Prostate gland (tissue), 2 donors: ENCODE measurements at regions not wholly inside any gene's neighbourhood (a gene's known extent, or its start where the extent isn't known, plus 50 kb on each side); places are given as distances from the start of the nearest gene placed in this dataset.

Source experiments
- POLR2A ChIP-seq: fragments of 450-650 bp; IDR thresholded peaks from one replicate; pipeline ENCODE4 v1.6.1; 2016; ENCODE audit warnings: antibody characterized with exemption, mild to moderate bottlenecking
- POLR2AphosphoS5 ChIP-seq: sonication (generic); formaldehyde crosslinking; IDR thresholded peaks from one replicate; pipeline ENCODE4 v1.6.1; 2017; ENCODE audit warnings: antibody characterized with exemption
- TF ChIP-seq, protein P1 (sequence below), 4 experiments: fragments of 200-600 bp in 2 of 4; fragments of 450-650 bp in 2 of 4; sonication (generic) in 2 of 4; IDR thresholded peaks; 1 replicate in 3 of 4; 2 replicates in 1 of 4; pipeline ENCODE4 v1.5.1; 2016 to 2019; ENCODE audit warnings: antibody characterized with exemption in 4 of 4, mild to moderate bottlenecking in 2 of 4, moderate library complexity in 2 of 4

GRCh38 chr3:3610581-3611298 is 188.5 kb upstream of the LRRN1 start:
- no peak for TF ChIP-seq POLR2A
- TF ChIP-seq, protein P1, sequence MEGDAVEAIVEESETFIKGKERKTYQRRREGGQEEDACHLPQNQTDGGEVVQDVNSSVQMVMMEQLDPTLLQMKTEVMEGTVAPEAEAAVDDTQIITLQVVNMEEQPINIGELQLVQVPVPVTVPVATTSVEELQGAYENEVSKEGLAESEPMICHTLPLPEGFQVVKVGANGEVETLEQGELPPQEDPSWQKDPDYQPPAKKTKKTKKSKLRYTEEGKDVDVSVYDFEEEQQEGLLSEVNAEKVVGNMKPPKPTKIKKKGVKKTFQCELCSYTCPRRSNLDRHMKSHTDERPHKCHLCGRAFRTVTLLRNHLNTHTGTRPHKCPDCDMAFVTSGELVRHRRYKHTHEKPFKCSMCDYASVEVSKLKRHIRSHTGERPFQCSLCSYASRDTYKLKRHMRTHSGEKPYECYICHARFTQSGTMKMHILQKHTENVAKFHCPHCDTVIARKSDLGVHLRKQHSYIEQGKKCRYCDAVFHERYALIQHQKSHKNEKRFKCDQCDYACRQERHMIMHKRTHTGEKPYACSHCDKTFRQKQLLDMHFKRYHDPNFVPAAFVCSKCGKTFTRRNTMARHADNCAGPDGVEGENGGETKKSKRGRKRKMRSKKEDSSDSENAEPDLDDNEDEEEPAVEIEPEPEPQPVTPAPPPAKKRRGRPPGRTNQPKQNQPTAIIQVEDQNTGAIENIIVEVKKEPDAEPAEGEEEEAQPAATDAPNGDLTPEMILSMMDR (IDR thresholded peaks at IDR 0.05) = no peak
- no peak for TF ChIP-seq POLR2AphosphoS5
